ENCODE measurements at regions not wholly inside any gene's neighbourhood (a gene's known extent, or its start where the extent isn't known, plus 50 kb on each side); places are given as distances from the start of the nearest gene placed in this dataset. TPM values are rescaled to one million over a fixed set of nuclear protein-coding genes. Genes with fewer than 3 reads are reported as not detected.

DNA sequence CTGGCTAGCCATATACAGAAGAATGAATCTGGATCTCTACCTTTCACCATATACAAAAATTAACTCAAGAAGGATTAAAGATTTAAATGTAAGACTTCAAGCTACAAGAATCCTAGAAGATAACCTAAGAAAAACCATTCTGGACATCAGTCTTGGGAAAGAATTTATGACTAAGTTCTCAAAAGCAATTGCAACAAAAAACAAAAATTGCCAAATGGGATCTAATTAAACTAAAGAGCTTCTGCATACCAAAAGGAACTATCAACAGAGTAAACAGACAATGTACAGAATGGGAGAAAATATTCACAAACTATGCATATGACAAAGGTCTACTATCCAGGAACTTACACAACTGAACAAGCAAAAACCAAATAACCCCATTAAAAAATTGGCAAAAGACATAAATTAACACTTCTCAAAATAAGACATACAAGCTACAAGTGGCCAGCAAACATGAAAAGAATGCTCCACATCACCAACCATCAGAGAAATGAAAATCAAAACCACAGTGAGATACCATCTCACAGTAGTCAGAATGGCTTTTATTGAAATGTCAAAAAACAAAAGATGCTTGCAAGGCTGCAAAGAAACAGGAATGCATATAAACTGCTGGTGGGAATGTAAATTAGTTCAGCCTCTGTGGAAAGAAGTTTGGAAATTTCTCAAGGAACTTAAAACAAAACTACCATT lies 66.8 kb upstream of the RSPO3 start:
- Mint-ChIP-seq H3K9me3 (ENCODE audit: low read depth) (peaks cover 14% of the 10 kb centered on the region), H3K36me3 (ENCODE audit: low read depth) (peaks cover 1% of the 10 kb centered on the region), H3K27me3 (ENCODE audit: low read depth) (peaks cover 3% of the 10 kb centered on the region)

GRCh38 chr6:127053032-127053874 lies 65.2 kb upstream of the RSPO3 start:
- no peaks in the 10 kb centered on the region for H3K27me3 Mint-ChIP-seq (ENCODE audit: low read depth)
- H3K36me3 Mint-ChIP-seq (ENCODE audit: low read depth): peaks cover 1% of the 10 kb centered on the region
- H3K4me1 Mint-ChIP-seq (ENCODE audit: low read depth): peaks cover 23% of the 10 kb centered on the region
- no peak overlapping the region for H3K4me3 Mint-ChIP-seq (ENCODE audit: unreplicated experiment)
- no peak for DNase-seq (ENCODE audit: low spot score)
- TF ChIP-seq, protein P1, sequence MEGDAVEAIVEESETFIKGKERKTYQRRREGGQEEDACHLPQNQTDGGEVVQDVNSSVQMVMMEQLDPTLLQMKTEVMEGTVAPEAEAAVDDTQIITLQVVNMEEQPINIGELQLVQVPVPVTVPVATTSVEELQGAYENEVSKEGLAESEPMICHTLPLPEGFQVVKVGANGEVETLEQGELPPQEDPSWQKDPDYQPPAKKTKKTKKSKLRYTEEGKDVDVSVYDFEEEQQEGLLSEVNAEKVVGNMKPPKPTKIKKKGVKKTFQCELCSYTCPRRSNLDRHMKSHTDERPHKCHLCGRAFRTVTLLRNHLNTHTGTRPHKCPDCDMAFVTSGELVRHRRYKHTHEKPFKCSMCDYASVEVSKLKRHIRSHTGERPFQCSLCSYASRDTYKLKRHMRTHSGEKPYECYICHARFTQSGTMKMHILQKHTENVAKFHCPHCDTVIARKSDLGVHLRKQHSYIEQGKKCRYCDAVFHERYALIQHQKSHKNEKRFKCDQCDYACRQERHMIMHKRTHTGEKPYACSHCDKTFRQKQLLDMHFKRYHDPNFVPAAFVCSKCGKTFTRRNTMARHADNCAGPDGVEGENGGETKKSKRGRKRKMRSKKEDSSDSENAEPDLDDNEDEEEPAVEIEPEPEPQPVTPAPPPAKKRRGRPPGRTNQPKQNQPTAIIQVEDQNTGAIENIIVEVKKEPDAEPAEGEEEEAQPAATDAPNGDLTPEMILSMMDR (IDR thresholded peaks at IDR 0.05): no peak
- no peak overlapping the region for H3K27ac Mint-ChIP-seq (ENCODE audit: unreplicated experiment)
- H3K9me3 Mint-ChIP-seq (ENCODE audit: low read depth): peaks cover 8% of the 10 kb centered on the region

More for the DNA sequence above, 66.8 kb upstream of the RSPO3 start:
- peaks cover 21% of the 10 kb centered on the region for H3K4me1 Mint-ChIP-seq (ENCODE audit: low read depth)
- H3K4me3 Mint-ChIP-seq (ENCODE audit: unreplicated experiment): no peak overlapping the region
- no peak for DNase-seq (ENCODE audit: low spot score)
- H3K27ac Mint-ChIP-seq (ENCODE audit: unreplicated experiment): no peak overlapping the region
- TF ChIP-seq, protein P1 (IDR thresholded peaks at IDR 0.05): no peak

DNA sequence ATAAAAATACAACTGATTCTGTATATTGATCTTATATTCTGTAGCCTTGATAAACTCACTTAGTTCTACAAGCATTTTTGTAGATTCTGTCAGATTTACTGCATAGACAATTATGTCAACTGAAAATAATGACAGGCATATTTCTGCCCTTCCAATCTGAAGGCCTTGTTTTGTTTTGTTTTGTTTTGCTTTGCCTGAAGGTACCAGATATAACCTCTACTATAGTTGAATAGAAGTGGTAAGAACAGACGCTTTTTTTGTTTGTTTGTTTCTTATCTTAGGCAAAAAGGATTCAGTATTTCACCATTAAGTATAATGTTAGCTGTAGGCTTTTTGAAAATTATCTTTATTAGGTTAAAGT lies 64.6 kb upstream of the RSPO3 start:
- Mint-ChIP-seq H3K27ac (ENCODE audit: unreplicated experiment) (no peak overlapping the region), H3K4me1 (ENCODE audit: low read depth) (peaks cover 24% of the 10 kb centered on the region)

DNA sequence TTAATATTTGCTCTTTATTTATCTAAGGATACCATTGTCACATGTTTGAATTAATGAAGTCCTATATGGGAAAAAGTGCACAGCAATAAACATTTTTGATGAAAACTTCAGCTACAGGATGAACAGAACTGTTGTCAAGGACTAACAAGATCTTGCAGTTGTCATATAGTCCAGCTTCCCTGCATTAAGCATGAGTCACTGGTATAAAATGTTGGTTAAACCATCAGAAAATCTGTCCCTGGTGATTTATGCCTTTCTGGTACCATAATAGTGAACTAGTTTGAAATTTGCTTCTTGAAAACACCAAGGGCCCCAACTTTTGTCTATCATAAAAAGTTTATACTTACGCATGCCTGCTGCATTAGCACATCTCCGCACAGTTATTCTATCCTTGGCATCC lies 60.4 kb upstream of the RSPO3 start:
- H3K4me1 Mint-ChIP-seq (ENCODE audit: low read depth): peaks cover 17% of the 10 kb centered on the region
- H3K27me3 Mint-ChIP-seq (ENCODE audit: low read depth): no peaks in the 10 kb centered on the region
- DNase-seq (ENCODE audit: low spot score): no peak
- H3K4me3 Mint-ChIP-seq (ENCODE audit: unreplicated experiment): no peak overlapping the region
- H3K36me3 Mint-ChIP-seq (ENCODE audit: low read depth): peaks cover 3% of the 10 kb centered on the region
- no peak overlapping the region for H3K27ac Mint-ChIP-seq (ENCODE audit: unreplicated experiment)
- TF ChIP-seq, protein P1 (IDR thresholded peaks at IDR 0.05): no peak
- peaks cover 24% of the 10 kb centered on the region for H3K9me3 Mint-ChIP-seq (ENCODE audit: low read depth)

More for the DNA sequence above, 64.6 kb upstream of the RSPO3 start:
- TF ChIP-seq, protein P1 (IDR thresholded peaks at IDR 0.05): no peak
- peaks cover 14% of the 10 kb centered on the region for H3K9me3 Mint-ChIP-seq (ENCODE audit: low read depth)
- no peaks in the 10 kb centered on the region for H3K27me3 Mint-ChIP-seq (ENCODE audit: low read depth)
- H3K4me3 Mint-ChIP-seq (ENCODE audit: unreplicated experiment): no peak overlapping the region
- DNase-seq (ENCODE audit: low spot score): no peak
- peaks cover 1% of the 10 kb centered on the region for H3K36me3 Mint-ChIP-seq (ENCODE audit: low read depth)

DNA sequence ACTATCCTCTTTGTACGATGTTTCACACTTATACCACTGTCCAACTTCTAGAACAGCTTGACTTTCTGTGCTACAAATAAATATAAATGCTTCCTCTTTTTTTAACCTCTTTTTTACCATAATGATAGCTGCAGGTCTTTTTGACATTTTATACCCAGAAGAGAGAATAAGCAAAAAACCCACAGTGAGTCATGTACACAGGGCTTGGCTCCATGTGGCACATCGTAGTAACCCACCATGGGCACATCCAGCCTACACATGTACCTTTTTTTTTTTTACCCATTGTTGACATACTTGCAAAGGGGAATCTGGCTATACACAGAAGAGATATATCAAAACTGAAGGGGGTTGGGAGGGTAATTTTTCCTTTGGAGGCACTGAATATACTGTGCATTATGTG lies 59.5 kb upstream of the RSPO3 start:
- TF ChIP-seq, protein P1 (IDR thresholded peaks at IDR 0.05): no peak
- H3K4me1 Mint-ChIP-seq (ENCODE audit: low read depth): peaks cover 8% of the 10 kb centered on the region
- H3K9me3 Mint-ChIP-seq (ENCODE audit: low read depth): peaks cover 24% of the 10 kb centered on the region
- no peaks in the 10 kb centered on the region for H3K27me3 Mint-ChIP-seq (ENCODE audit: low read depth)
- no peak for DNase-seq (ENCODE audit: low spot score)
- H3K27ac Mint-ChIP-seq (ENCODE audit: unreplicated experiment): no peak overlapping the region
- H3K36me3 Mint-ChIP-seq (ENCODE audit: low read depth): peaks cover 3% of the 10 kb centered on the region
- no peak overlapping the region for H3K4me3 Mint-ChIP-seq (ENCODE audit: unreplicated experiment)

Small RNAs in the stretch of these regions (microRNA-seq; reads per million reads assigned to microRNA genes)
- gene MIR588 (ENCODE audit: borderline number of aligned reads): not detected
